NT2/D1 (cell line): ENCODE measurements at regions not wholly inside any gene's neighbourhood (a gene's known extent, or its start where the extent isn't known, plus 50 kb on each side); places are given as distances from the start of the nearest gene placed in this dataset.

Experiments
- YY1 ChIP-seq: IDR thresholded peaks from 2 replicates; pipeline ENCODE4 v1.6.1; 2011; ENCODE audit not compliant: insufficient read length, insufficient read depth
- ZNF274 ChIP-seq: IDR thresholded peaks from 2 replicates; pipeline ENCODE4 v1.6.1; 2011; ENCODE audit warnings: mild to moderate bottlenecking, low read depth, low read length

- TF ChIP-seq ZNF274 (no peak), YY1 (no peak)
Measured at GRCh38 chr20:52242237-52243230, 51.0 kb upstream of the ZFP64 start.
